GM04503 (cell line): ENCODE measurements at regions not wholly inside any gene's neighbourhood (a gene's known extent, or its start where the extent isn't known, plus 50 kb on each side); places are given as distances from the start of the nearest gene placed in this dataset.
"Not testable (repeated sequence)": the region's sequence is repeated elsewhere in the genome, so short reads cannot be mapped to it uniquely, and the experiment has no call there.

Experiments
- DNase-seq: peaks from one replicate; pipeline ENCODE4 v3.0.0-alpha.2; 2012; ENCODE audit warnings: low read depth

GRCh38 chr7:26089469-26089868 is 62.5 kb upstream of the NFE2L3 start:
- DNase-seq: not testable (repeated sequence)

DNA sequence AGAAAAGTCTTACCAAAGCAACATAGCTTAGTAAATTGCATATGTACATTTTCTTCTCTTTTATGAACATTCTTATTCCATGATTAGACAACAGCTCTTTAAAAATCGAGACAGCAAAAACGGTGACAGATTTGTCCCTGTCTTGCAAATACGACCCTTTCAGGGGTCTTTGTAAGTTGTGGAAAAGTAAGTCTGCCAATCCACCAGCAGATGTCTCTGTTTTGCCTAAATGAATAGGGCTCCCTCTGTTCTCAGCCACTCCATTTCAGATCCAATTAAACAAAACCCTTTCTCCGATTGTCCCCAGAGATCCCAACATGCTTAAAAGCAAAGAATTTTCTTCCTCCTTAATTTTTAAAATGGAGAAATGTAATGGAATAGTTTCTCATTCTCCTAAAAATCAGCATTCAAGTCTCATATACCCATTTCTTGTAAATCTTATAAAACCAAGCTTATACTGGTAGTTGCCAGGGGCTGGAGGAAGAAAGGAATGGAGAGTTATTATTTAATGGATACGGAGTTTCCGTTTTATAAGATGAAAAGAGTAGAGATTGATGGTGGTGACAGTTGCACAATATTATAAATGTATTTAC is 61.0 kb upstream of the NFE2L3 start:
- DNase-seq: no peak

- DNase-seq: no peak
Measured at GRCh38 chr7:26091933-26092332, 60.1 kb upstream of the NFE2L3 start.

- DNase-seq: no peak
Measured at GRCh38 chr7:26093023-26093422, 59.0 kb upstream of the NFE2L3 start.

GRCh38 chr7:26096136-26096535 is 55.9 kb upstream of the NFE2L3 start:
- DNase-seq: no peak

DNA sequence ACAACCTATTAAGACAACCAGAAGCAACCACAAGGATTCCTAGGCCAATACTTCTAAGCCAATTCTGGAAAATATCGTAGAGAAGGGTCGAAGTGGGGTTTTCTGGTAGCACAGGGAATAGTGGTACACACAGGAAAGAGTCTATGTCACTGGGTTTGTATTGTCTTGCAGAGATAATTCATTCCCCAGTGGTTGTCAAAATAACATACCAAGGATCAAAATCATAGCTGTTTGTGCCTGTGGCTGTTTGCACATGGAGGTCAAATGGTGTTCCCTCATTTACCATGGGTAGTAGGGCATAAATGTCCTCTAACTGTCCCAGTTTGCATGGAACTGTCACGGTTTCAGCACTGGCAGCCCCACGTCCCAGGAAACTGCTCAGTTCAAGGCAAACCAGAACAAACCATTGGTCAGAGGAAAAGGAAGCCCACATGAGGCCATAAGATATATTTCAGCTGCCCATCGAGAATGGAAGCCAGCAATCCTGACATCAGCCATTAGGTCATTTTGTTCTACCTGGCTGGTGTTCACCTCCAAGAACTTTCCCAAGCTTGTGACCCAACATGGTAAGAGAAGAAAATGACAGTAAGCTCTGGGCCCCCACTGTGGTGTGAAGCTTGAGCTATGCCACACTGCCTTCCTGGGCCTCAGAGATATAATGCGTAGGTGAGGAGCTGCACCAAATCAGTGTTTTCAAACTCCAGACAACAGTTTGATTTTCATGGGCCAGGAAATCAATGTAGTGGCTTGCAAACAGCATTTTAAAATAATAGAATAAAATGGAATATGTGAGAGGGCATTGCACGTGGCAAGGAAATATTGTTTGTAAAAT is 53.9 kb upstream of the NFE2L3 start:
- DNase-seq: no peak

GRCh38 chr7:26099236-26099635 is 52.8 kb upstream of the NFE2L3 start:
- no peak for DNase-seq

DNA sequence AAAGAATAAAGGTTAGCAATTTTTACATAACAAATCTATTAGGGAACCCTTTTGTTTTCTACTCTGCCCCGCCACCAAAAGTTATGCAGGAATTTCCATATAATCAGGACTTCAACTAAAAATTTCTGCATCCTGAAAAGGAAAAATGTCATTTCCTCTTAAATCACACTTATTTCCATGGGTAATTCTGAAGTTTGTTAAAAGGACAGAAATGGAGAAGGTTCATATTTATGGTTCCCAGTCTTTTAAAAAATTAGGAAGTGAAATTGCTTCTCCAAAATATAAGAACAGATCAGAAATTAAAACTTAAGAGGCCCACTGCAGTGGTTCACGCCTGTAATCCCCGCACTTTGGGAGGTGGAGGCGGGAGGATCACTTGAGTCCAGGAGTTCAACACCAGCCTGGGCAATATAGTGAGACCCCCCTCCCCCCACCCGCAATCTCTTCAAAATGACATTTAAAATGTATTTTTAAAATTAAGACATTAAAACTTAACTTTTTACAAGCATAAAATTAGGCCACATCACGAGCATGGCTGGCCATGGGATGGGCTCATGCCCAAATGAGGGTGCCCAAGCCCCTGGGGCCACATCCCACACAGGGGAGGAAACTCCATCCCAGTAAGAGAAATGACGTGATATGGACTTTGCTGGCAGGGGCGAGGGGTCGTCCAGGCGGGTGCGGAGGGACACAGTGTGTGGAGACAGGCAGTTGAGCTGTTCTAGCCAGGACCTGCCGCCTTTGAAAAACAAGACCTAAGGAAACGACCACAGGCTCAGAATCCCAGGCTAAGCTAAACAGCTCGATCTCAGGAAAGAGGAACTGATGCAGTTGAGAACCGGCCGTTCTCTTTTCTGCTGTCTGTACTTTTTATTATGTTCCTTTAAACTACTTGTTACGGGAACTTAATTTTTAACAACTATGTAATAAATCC is 51.3 kb upstream of the NFE2L3 start:
- no peak for DNase-seq

DNA sequence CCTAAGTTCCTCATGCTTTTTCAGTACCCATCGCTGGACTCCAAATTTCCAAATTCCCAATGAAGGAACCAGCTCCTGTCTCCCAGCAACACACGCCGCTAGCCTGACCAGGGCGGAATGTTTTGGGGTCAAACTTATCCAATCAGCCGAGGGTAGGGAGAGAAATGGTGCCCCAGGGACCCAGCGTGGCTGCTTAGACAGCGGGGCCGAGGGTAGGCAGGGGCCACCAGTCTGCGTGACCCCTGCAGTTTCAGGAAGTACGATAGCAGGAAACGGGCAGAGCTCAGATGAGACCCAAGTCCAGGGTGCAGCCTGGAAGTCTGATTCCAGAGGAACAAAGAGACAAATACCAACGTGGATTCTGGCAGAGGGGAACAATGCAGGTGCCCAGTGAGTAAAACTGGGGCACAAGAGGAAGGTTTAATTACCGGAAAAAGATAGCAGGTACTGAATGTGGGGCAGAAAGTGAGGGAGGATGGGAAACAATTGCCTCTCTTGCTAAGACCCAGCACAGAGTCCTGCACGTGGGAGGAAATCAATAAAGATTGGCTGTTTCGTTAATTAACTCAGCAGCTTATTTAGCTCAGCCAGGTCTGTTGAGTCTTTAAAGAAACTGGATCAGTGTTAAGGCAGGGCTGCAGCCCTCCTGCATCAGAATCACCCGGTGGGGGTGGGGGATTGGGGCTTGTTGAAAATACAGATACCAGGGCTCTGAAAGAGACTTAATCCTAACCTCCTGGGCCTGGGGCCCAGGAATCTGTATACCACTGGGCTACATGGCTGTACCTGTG is 50.4 kb upstream of the NFE2L3 start:
- no peak for DNase-seq

DNA sequence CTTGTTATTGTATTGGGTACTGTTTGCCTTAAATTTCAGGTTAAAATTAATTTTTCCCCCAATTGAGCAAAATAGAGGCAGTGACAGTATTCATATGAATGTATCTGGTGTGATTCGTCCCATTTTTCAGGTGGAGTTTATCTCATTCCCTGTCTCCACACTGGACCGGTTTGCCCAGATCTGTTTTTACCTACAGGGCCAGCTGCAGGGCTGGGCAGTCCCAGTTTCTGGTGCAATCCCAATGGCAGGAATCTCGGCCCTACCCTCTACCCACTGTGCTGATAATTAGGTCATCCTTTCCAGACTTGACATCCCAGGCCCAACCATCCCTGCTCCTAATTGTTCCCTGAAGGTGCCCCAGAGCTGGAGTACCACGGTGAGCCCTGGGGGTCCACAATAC is 49.8 kb upstream of the NFE2L3 start:
- DNase-seq: no peak
